ENCODE measurements at regions not wholly inside any gene's neighbourhood (a gene's known extent, or its start where the extent isn't known, plus 50 kb on each side); places are given as distances from the start of the nearest gene placed in this dataset.

DNA sequence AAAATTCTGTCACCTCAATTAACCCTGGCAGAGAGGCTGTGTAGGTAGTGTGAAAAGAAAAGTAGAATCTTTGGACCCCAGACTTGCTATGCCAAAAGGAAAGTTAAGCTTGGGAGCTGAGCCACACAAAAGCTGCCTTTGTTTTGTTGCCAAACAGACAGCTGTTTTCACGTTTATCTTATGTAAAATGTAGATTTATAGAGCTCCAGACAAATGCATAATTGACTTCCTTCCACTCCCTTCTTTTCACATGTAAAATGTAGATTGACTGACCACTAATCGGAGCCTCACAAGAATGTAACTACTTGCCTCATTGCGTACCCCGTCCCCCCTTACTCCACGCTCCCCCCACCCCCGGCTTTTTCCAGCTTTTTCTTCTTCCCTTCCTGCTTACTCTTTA is 2302.2 kb upstream of the RAG2 start:
- no peak for TF ChIP-seq POLR2AphosphoS5 (IDR thresholded peaks at IDR 0.05; ENCODE audit: low read depth, low read length)
- TF ChIP-seq, protein P1, sequence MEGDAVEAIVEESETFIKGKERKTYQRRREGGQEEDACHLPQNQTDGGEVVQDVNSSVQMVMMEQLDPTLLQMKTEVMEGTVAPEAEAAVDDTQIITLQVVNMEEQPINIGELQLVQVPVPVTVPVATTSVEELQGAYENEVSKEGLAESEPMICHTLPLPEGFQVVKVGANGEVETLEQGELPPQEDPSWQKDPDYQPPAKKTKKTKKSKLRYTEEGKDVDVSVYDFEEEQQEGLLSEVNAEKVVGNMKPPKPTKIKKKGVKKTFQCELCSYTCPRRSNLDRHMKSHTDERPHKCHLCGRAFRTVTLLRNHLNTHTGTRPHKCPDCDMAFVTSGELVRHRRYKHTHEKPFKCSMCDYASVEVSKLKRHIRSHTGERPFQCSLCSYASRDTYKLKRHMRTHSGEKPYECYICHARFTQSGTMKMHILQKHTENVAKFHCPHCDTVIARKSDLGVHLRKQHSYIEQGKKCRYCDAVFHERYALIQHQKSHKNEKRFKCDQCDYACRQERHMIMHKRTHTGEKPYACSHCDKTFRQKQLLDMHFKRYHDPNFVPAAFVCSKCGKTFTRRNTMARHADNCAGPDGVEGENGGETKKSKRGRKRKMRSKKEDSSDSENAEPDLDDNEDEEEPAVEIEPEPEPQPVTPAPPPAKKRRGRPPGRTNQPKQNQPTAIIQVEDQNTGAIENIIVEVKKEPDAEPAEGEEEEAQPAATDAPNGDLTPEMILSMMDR (IDR thresholded peaks at IDR 0.05): no peak
- TF ChIP-seq, protein P2, sequence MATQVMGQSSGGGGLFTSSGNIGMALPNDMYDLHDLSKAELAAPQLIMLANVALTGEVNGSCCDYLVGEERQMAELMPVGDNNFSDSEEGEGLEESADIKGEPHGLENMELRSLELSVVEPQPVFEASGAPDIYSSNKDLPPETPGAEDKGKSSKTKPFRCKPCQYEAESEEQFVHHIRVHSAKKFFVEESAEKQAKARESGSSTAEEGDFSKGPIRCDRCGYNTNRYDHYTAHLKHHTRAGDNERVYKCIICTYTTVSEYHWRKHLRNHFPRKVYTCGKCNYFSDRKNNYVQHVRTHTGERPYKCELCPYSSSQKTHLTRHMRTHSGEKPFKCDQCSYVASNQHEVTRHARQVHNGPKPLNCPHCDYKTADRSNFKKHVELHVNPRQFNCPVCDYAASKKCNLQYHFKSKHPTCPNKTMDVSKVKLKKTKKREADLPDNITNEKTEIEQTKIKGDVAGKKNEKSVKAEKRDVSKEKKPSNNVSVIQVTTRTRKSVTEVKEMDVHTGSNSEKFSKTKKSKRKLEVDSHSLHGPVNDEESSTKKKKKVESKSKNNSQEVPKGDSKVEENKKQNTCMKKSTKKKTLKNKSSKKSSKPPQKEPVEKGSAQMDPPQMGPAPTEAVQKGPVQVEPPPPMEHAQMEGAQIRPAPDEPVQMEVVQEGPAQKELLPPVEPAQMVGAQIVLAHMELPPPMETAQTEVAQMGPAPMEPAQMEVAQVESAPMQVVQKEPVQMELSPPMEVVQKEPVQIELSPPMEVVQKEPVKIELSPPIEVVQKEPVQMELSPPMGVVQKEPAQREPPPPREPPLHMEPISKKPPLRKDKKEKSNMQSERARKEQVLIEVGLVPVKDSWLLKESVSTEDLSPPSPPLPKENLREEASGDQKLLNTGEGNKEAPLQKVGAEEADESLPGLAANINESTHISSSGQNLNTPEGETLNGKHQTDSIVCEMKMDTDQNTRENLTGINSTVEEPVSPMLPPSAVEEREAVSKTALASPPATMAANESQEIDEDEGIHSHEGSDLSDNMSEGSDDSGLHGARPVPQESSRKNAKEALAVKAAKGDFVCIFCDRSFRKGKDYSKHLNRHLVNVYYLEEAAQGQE (IDR thresholded peaks at IDR 0.05; ENCODE audit: insufficient read depth in 1 of 2, low read depth in 2 of 2, low read length in 1 of 2): no peak
- TF ChIP-seq TCF7L2 (IDR thresholded peaks at IDR 0.05; ENCODE audit: low read depth, low read length): no peak
- no peak for TF ChIP-seq SIN3A (IDR thresholded peaks at IDR 0.05; ENCODE audit: borderline replicate concordance, insufficient read depth, low read depth, low read length)

Measured in Panc1 (cell line).